CD4-positive, alpha-beta T cell (primary cell): ENCODE measurements at regions not wholly inside any gene's neighbourhood (a gene's known extent, or its start where the extent isn't known, plus 50 kb on each side); places are given as distances from the start of the nearest gene placed in this dataset.

ENCODE experiments used
- ATAC-seq: fragments of 200-7000 bp; cut with Tn5 transposase; one replicate; pipeline ENCODE4 v1.10.0; 2022; ENCODE audit warnings: mild to moderate bottlenecking; ENCODE audit not compliant: poor library complexity
- CTCF ChIA-PET: fragments of 350-600 bp; sonication (Branson Sonifier 250); formaldehyde crosslinking; loops from one replicate; lab custom pipeline; 2021; ENCODE audit warnings: antibody characterized with exemption, inconsistent platforms; lab: Charles Lee
- POLR2A ChIA-PET: fragments of 350-600 bp; sonication (Branson Sonifier 250); formaldehyde crosslinking; loops from one replicate; lab custom pipeline; 2021; ENCODE audit warnings: antibody characterized with exemption, inconsistent platforms; lab: Charles Lee
- DNase-seq, 14 experiments: peaks; one replicate each; pipeline ENCODE4 v3.0.0-alpha.2; 2013 to 2020; ENCODE audit warnings: mixed read lengths in 2 of 14
- H3K27ac ChIP-seq, 2 donors: one replicate each; pipeline versions ENCODE4 v1.5.1 to v1.7.0; 2013; ENCODE audit warnings: low read length in 2 of 2, low read depth in 1 of 2, mild to moderate bottlenecking in 1 of 2
- H3K27me3 ChIP-seq, 2 experiments: 1 replicate in 1 of 2; 2 replicates in 1 of 2; pipeline versions ENCODE4 v1.6.1 to v1.7.0; 2013; ENCODE audit warnings: low read length in 2 of 2, control low read depth in 1 of 2, mild to moderate bottlenecking in 1 of 2, moderate library complexity in 1 of 2; ENCODE audit not compliant: insufficient read depth in 2 of 2, control insufficient read depth in 1 of 2
- H3K36me3 ChIP-seq: one replicate; pipeline ENCODE4 v1.6.1; 2013; ENCODE audit warnings: low read length, control low read depth; ENCODE audit not compliant: insufficient read depth
- H3K4me1 ChIP-seq: one replicate; pipeline ENCODE4 v1.6.1; 2013; ENCODE audit warnings: low read length, control low read depth; ENCODE audit not compliant: insufficient read depth
- H3K4me3 ChIP-seq: one replicate; pipeline ENCODE4 v1.5.1; 2013; ENCODE audit warnings: mild to moderate bottlenecking, low read length, moderate library complexity
- H3K9me3 ChIP-seq, 2 experiments: 1 replicate in 1 of 2; 2 replicates in 1 of 2; pipeline versions ENCODE4 v1.6.1 to v1.7.0; 2013; ENCODE audit warnings: low read length in 2 of 2, mild to moderate bottlenecking in 2 of 2, control low read depth in 1 of 2, moderate library complexity in 1 of 2; ENCODE audit not compliant: control insufficient read depth in 1 of 2, insufficient read depth in 1 of 2
- H3K27ac Mint-ChIP-seq: one replicate; pipeline ENCODE4 v1.8.0; 2020; ENCODE audit warnings: mixed read lengths
- H3K27me3 Mint-ChIP-seq: one replicate; pipeline ENCODE4 v1.8.0; 2021; ENCODE audit warnings: mixed read lengths
- H3K36me3 Mint-ChIP-seq: one replicate; pipeline ENCODE4 v1.8.0; 2021; ENCODE audit warnings: low read depth, mixed read lengths
- H3K4me1 Mint-ChIP-seq: one replicate; pipeline ENCODE4 v1.8.0; 2021; ENCODE audit warnings: low read depth, mixed read lengths
- H3K4me3 Mint-ChIP-seq: one replicate; pipeline ENCODE4 v1.8.0; 2020; ENCODE audit warnings: mild to moderate bottlenecking, mixed read lengths
- H3K9me3 Mint-ChIP-seq: one replicate; pipeline ENCODE4 v1.8.0; 2020; ENCODE audit warnings: mixed read lengths
- CTCF ChIP-seq: fragments of 200-600 bp; IDR thresholded peaks from one replicate; pipeline ENCODE4 v1.8.0; 2022; ENCODE audit warnings: antibody characterized with exemption, mild to moderate bottlenecking
- intact Hi-C, 2 experiments: fragments of 100-400 bp; cut with DNase I in 1 of 2; cut with micrococcal nuclease in 1 of 2; formaldehyde crosslinking; loops; one replicate each; pipeline versions ENCODE4 v1.15.1 to v1.9.0; 2023 to 2025; cut with DNase I, micrococcal nuclease

GRCh38 chr7:106170651-106171050 is 58.5 kb upstream of the SYPL1 start:
- Mint-ChIP-seq H3K9me3 (no peaks in the 10 kb centered on the region), H3K36me3 (no peaks in the 10 kb centered on the region), H3K27me3 (peaks cover 6% of the 10 kb centered on the region), H3K4me3 (no peak overlapping the region), H3K27ac (no peak overlapping the region), H3K4me1 (no peaks in the 10 kb centered on the region)
- no peak overlapping the region for H3K27ac ChIP-seq
- no peak for TF ChIP-seq CTCF
- ChIA-PET CTCF (no interaction called here), POLR2A (no interaction called here)
- H3K4me3 ChIP-seq = no peak overlapping the region
- no peaks in the 10 kb centered on the region for H3K27me3 ChIP-seq
- no peaks in the 10 kb centered on the region for H3K9me3 ChIP-seq
- no peak for ATAC-seq
- H3K36me3 ChIP-seq = no peaks in the 10 kb centered on the region
- no peaks in the 10 kb centered on the region for H3K4me1 ChIP-seq
- intact Hi-C loops = loop anchor here in 1 of 2 experiments (10.0 kb wide), 1 partner anchor 494 kb away; the partner anchor contains the start of gene CCDC71L
- no peak for DNase-seq

GRCh38 chr7:106169821-106170610 is 57.9 kb upstream of the SYPL1 start:
- H3K27me3 Mint-ChIP-seq = no peaks in the 10 kb centered on the region

GRCh38 chr7:106167439-106168136 is 55.5 kb upstream of the SYPL1 start:
- H3K4me1 ChIP-seq = no peaks in the 10 kb centered on the region
- H3K27me3 ChIP-seq = no peaks in the 10 kb centered on the region
- CTCF ChIA-PET = interaction anchor here (1.1 to 2.2 kb wide), 3 partner anchors 9 to 42 kb away, joined by 3 to 7 read pairs (median 3); no protein-coding TSS in a partner anchor
- H3K36me3 ChIP-seq = no peaks in the 10 kb centered on the region
- no peak overlapping the region for H3K4me3 ChIP-seq
- H3K36me3 Mint-ChIP-seq = no peaks in the 10 kb centered on the region
- no peaks in the 10 kb centered on the region for H3K4me1 Mint-ChIP-seq
- H3K27ac Mint-ChIP-seq = no peak overlapping the region
- peaks cover 7 to 11% of the 10 kb centered on the region in 2 experiments for H3K9me3 ChIP-seq
- no peak for DNase-seq
- no peak overlapping the region for H3K4me3 Mint-ChIP-seq
- no peak for TF ChIP-seq CTCF
- H3K27me3 Mint-ChIP-seq = peaks cover 4% of the 10 kb centered on the region
- POLR2A ChIA-PET = no interaction called here
- peaks cover 2% of the 10 kb centered on the region for H3K9me3 Mint-ChIP-seq
- no peak for ATAC-seq
- intact Hi-C loops = no loop called here
- no peak overlapping the region for H3K27ac ChIP-seq

More at GRCh38 chr7:106169821-106170610, 57.9 kb upstream of the SYPL1 start:
- no peak for TF ChIP-seq CTCF
- Histone ChIP-seq H3K27me3 (no peaks in the 10 kb centered on the region), H3K4me1 (no peaks in the 10 kb centered on the region), H3K9me3 (no peaks in the 10 kb centered on the region), H3K4me3 (no peak overlapping the region), H3K27ac (no peak overlapping the region), H3K36me3 (no peaks in the 10 kb centered on the region)
- intact Hi-C loops = loop anchor here in 1 of 2 experiments (10.0 kb wide), 1 partner anchor 495 kb away; the partner anchor contains the start of gene CCDC71L
- no peak for ATAC-seq
- no peaks in the 10 kb centered on the region for H3K4me1 Mint-ChIP-seq
- ChIA-PET CTCF (no interaction called here), POLR2A (no interaction called here)
- no peaks in the 10 kb centered on the region for H3K9me3 Mint-ChIP-seq
- no peak for DNase-seq
- H3K36me3 Mint-ChIP-seq = no peaks in the 10 kb centered on the region
- H3K4me3 Mint-ChIP-seq = no peak overlapping the region
- H3K27ac Mint-ChIP-seq = no peak overlapping the region
